ENCODE measurements at regions not wholly inside any gene's neighbourhood (a gene's known extent, or its start where the extent isn't known, plus 50 kb on each side); places are given as distances from the start of the nearest gene placed in this dataset.

DNA sequence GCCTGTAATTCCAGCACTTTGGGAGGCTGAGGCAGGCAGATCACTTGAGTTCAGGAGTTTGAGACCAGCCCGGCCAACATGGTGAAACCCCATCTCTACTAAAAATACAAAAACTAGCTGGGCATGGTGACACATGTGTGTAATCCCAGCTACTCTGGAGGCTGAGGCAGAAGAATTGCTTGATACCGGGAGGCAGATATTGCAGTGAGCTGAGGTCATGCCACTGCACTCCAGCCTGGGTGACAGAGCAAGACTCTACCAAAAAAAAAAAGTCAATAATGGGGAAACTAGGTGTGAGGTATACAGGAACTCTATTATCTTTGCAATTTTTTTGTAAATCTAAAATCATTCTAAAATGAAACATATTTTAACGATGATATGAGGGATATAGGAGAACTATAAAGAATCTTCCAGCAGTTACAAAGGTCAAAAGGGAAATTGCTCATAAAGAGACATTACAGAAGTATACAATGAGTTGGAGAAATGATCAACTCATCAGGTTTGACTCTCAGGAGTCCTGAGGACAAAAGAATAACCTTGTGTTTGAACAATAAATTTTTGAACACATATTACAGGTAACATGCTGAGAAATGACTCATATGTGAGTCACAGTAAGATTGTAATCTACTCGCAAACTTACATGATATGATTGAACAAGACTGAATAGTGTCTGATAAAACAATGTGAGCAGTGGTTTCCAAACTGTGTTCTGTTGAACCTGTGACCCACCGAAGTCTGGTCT is 272.6 kb downstream of the FGFR2 start:
- TF ChIP-seq, protein P1, sequence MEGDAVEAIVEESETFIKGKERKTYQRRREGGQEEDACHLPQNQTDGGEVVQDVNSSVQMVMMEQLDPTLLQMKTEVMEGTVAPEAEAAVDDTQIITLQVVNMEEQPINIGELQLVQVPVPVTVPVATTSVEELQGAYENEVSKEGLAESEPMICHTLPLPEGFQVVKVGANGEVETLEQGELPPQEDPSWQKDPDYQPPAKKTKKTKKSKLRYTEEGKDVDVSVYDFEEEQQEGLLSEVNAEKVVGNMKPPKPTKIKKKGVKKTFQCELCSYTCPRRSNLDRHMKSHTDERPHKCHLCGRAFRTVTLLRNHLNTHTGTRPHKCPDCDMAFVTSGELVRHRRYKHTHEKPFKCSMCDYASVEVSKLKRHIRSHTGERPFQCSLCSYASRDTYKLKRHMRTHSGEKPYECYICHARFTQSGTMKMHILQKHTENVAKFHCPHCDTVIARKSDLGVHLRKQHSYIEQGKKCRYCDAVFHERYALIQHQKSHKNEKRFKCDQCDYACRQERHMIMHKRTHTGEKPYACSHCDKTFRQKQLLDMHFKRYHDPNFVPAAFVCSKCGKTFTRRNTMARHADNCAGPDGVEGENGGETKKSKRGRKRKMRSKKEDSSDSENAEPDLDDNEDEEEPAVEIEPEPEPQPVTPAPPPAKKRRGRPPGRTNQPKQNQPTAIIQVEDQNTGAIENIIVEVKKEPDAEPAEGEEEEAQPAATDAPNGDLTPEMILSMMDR (IDR thresholded peaks at IDR 0.05): no peak
- TF ChIP-seq POLR2AphosphoS5 (IDR thresholded peaks at IDR 0.05): no peak

All from stomach (tissue), 4 donors.